ENCODE measurements at regions not wholly inside any gene's neighbourhood (a gene's known extent, or its start where the extent isn't known, plus 50 kb on each side); places are given as distances from the start of the nearest gene placed in this dataset.

DNA sequence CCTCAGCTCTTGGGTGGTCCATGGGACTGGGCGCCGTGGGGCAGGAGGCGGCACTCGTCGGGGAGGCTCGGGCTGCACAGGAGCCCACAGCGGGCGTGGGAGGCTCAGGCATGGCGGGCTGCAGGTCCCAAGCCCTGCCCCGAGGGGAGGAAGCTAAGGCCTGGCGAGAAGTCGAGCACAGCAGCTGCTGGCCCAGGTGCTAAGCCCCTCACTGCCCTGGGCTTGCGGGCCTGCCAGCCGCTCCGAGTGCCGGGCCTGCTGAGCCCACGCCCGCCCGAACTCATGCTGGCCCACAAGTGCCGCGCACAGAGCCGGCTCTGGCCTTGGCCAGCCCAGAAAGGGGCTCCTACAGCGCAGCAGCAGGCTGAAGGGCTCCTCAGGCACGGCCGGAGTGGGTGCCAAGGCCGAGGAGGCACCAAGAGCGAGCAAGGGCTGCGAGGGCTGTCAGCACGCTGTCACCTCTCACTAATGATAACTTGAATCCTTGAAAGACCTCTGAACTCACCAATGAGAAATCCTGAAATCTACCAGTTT lies 1506.8 kb upstream of the WWC1 start (continued):
- TF ChIP-seq SP1 (IDR thresholded peaks at IDR 0.05) = no peak
- TF ChIP-seq TAF1 (conservative IDR thresholded peaks at IDR 0.05) = no peak
- no peak for TF ChIP-seq EGR1 (IDR thresholded peaks at IDR 0.05; ENCODE audit: low read depth in 2 of 2)
- TF ChIP-seq YY1 (IDR thresholded peaks at IDR 0.05) = no peak
- TF ChIP-seq HNF4A (conservative IDR thresholded peaks at IDR 0.05) = no peak
- TF ChIP-seq, protein P1, sequence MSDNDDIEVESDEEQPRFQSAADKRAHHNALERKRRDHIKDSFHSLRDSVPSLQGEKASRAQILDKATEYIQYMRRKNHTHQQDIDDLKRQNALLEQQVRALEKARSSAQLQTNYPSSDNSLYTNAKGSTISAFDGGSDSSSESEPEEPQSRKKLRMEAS (IDR thresholded peaks at IDR 0.05) = no peak
- TF ChIP-seq HNF4G (IDR thresholded peaks at IDR 0.05) = no peak
- TF ChIP-seq JUND (IDR thresholded peaks at IDR 0.05) = no peak

- no peak overlapping the region for H3K9ac ChIP-seq (ENCODE audit: low read depth in 1 of 2, low read length in 2 of 2)
- no peaks in the 10 kb centered on the region for H3K9me3 ChIP-seq (ENCODE audit: control insufficient read depth in 4 of 4, low read length in 3 of 4)
- no peaks in the 10 kb centered on the region for H3K36me3 ChIP-seq (ENCODE audit: control insufficient read depth in 4 of 4, insufficient read depth in 3 of 4, low read depth in 1 of 4, low read length in 3 of 4)
- no peaks in the 10 kb centered on the region for H3K27me3 ChIP-seq (ENCODE audit: control insufficient read depth in 4 of 4, insufficient read depth in 4 of 4, low read length in 3 of 4)
- no peak overlapping the region for H3K27ac ChIP-seq (ENCODE audit: low read depth in 1 of 2, low read length in 2 of 2)
- no peak for DNase-seq (ENCODE audit: low spot score)
- WGBS = 87% methylated on average over 2 of the region's 2 CpGs
- H3K4me1 ChIP-seq (ENCODE audit: control insufficient read depth in 4 of 4, insufficient read depth in 4 of 4, low read length in 3 of 4) = no peaks in the 10 kb centered on the region
- no peak for TF ChIP-seq JUND (IDR thresholded peaks at IDR 0.05)
- TF ChIP-seq FOXA1 (IDR thresholded peaks at IDR 0.05) = no peak
- TF ChIP-seq HNF4A (conservative IDR thresholded peaks at IDR 0.05) = no peak
- TF ChIP-seq FOXA2 (IDR thresholded peaks at IDR 0.05) = no peak
- TF ChIP-seq TAF1 (conservative IDR thresholded peaks at IDR 0.05) = no peak
- H3K4me3 ChIP-seq (ENCODE audit: low read depth in 1 of 3, low read length in 3 of 3) = no peak overlapping the region
These were observed 1505.3 kb upstream of the WWC1 start for GRCh38 chr5:166786178-166786577.

DNA sequence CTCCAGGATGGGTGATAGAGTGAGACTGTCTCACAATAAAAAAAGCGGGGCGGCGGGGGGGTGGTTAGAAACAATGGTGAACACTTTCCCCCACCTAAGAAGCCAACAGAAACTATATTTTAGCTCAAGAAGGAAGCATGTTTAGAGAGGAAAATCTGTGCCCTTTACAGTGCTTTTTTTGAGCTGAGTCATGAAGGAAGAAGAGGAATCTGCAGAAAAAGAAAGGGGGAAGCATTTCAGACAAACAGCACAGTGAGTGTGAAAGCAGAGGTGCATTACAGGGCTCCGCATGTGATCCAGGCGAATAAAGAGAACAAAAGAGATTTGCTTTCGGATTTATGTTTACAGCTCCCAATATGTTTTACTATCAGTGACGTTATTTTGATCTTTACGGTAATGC lies 1504.6 kb upstream of the WWC1 start:
- WGBS = 91% methylated on average over 8 of the region's 8 CpGs
- H3K9me3 ChIP-seq (ENCODE audit: control insufficient read depth in 4 of 4, low read length in 3 of 4) = no peaks in the 10 kb centered on the region

More for the DNA sequence above, 1504.6 kb upstream of the WWC1 start:
- Histone ChIP-seq H3K27me3 (ENCODE audit: control insufficient read depth in 4 of 4, insufficient read depth in 4 of 4, low read length in 3 of 4) (no peaks in the 10 kb centered on the region), H3K4me3 (ENCODE audit: low read depth in 1 of 3, low read length in 3 of 3) (no peak overlapping the region), H3K9ac (ENCODE audit: low read depth in 1 of 2, low read length in 2 of 2) (no peak overlapping the region), H3K27ac (ENCODE audit: low read depth in 1 of 2, low read length in 2 of 2) (no peak overlapping the region), H3K4me1 (ENCODE audit: control insufficient read depth in 4 of 4, insufficient read depth in 4 of 4, low read length in 3 of 4) (no peaks in the 10 kb centered on the region), H3K36me3 (ENCODE audit: control insufficient read depth in 4 of 4, insufficient read depth in 3 of 4, low read depth in 1 of 4, low read length in 3 of 4) (no peaks in the 10 kb centered on the region)
- no peak for TF ChIP-seq HNF4G (IDR thresholded peaks at IDR 0.05)
- no peak for TF ChIP-seq FOXA1 (IDR thresholded peaks at IDR 0.05)
- no peak for TF ChIP-seq RAD21 (IDR thresholded peaks at IDR 0.05)
- no peak for TF ChIP-seq YY1 (IDR thresholded peaks at IDR 0.05)
- no peak for TF ChIP-seq RXRA (IDR thresholded peaks at IDR 0.05)
- TF ChIP-seq REST (IDR thresholded peaks at IDR 0.05) = no peak
- TF ChIP-seq, protein P1 (IDR thresholded peaks at IDR 0.05) = no peak
- no peak for TF ChIP-seq JUND (IDR thresholded peaks at IDR 0.05)
- TF ChIP-seq, protein P2, sequence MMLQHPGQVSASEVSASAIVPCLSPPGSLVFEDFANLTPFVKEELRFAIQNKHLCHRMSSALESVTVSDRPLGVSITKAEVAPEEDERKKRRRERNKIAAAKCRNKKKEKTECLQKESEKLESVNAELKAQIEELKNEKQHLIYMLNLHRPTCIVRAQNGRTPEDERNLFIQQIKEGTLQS (IDR thresholded peaks at IDR 0.05) = no peak
- no peak for TF ChIP-seq EGR1 (IDR thresholded peaks at IDR 0.05; ENCODE audit: low read depth in 2 of 2)
- no peak for TF ChIP-seq CTCF (IDR thresholded peaks at IDR 0.05; ENCODE audit: low read depth, low read length, missing input control)
- DNase-seq (ENCODE audit: low spot score) = no peak

Measured in liver (tissue), 8 donors.